Renal pelvis (tissue), 1 donor: ENCODE measurements at regions not wholly inside any gene's neighbourhood (a gene's known extent, or its start where the extent isn't known, plus 50 kb on each side); places are given as distances from the start of the nearest gene placed in this dataset.

Experiments used
- DNase-seq: peaks from one replicate; pipeline ENCODE4 v3.0.0-alpha.2; 2013

GRCh38 chr2:75278821-75279379 lies 79.6 kb upstream of the TACR1 start:
- no peak for DNase-seq

- DNase-seq: no peak
These were observed 79.0 kb upstream of the TACR1 start for GRCh38 chr2:75278314-75278713.

GRCh38 chr2:75277111-75277510 lies 77.8 kb upstream of the TACR1 start:
- DNase-seq: no peak

GRCh38 chr2:75276093-75277029 lies 77.0 kb upstream of the TACR1 start:
- no peak for DNase-seq

- no peak for DNase-seq
These were observed 75.6 kb upstream of the TACR1 start for GRCh38 chr2:75274936-75275335.

- no peak for DNase-seq
These were observed 68.8 kb upstream of the TACR1 start for GRCh38 chr2:75268112-75268511.

- DNase-seq: no peak
These were observed 62.6 kb upstream of the TACR1 start for GRCh38 chr2:75261923-75262322.

GRCh38 chr2:75260946-75261345 lies 61.6 kb upstream of the TACR1 start:
- DNase-seq: no peak

- no peak for DNase-seq
These were observed 59.3 kb upstream of the TACR1 start for GRCh38 chr2:75258620-75259019.

GRCh38 chr2:75256485-75256884 lies 57.2 kb upstream of the TACR1 start:
- DNase-seq: no peak

GRCh38 chr2:75253526-75253925 lies 54.2 kb upstream of the TACR1 start:
- no peak for DNase-seq

- DNase-seq: no peak
These were observed 52.6 kb upstream of the TACR1 start for GRCh38 chr2:75251896-75252295.
